ENCODE measurements at regions not wholly inside any gene's neighbourhood (a gene's known extent, or its start where the extent isn't known, plus 50 kb on each side); places are given as distances from the start of the nearest gene placed in this dataset.

- no peak for TF ChIP-seq CTCF (IDR thresholded peaks at IDR 0.05)
- TF ChIP-seq EP300 (IDR thresholded peaks at IDR 0.05; ENCODE audit: low read depth), result no peak
- no peak for TF ChIP-seq POLR2A (IDR thresholded peaks at IDR 0.05)
- TF ChIP-seq POLR2AphosphoS5 (IDR thresholded peaks at IDR 0.05), result no peak
These were observed 1579.9 kb downstream of the MRPL39 start for GRCh38 chr21:24027396-24027795.

All from transverse colon (tissue), 4 donors.